ENCODE measurements at regions not wholly inside any gene's neighbourhood (a gene's known extent, or its start where the extent isn't known, plus 50 kb on each side); places are given as distances from the start of the nearest gene placed in this dataset.

- DNase-seq (ENCODE audit: low spot score): no peak
- in situ Hi-C loops (cut with MboI; ENCODE audit: low pct_unique_long_range_greater_than_20kb, low sequenced_read_pairs, unreplicated experiment): no loop called here
- TF ChIP-seq, protein P1, sequence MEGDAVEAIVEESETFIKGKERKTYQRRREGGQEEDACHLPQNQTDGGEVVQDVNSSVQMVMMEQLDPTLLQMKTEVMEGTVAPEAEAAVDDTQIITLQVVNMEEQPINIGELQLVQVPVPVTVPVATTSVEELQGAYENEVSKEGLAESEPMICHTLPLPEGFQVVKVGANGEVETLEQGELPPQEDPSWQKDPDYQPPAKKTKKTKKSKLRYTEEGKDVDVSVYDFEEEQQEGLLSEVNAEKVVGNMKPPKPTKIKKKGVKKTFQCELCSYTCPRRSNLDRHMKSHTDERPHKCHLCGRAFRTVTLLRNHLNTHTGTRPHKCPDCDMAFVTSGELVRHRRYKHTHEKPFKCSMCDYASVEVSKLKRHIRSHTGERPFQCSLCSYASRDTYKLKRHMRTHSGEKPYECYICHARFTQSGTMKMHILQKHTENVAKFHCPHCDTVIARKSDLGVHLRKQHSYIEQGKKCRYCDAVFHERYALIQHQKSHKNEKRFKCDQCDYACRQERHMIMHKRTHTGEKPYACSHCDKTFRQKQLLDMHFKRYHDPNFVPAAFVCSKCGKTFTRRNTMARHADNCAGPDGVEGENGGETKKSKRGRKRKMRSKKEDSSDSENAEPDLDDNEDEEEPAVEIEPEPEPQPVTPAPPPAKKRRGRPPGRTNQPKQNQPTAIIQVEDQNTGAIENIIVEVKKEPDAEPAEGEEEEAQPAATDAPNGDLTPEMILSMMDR (IDR thresholded peaks at IDR 0.05; ENCODE audit: extremely low read depth, insufficient read depth, missing control alignments): no peak
These were observed 1199.8 kb upstream of the MAP3K7 start for GRCh38 chr6:91786474-91787184.

DNA sequence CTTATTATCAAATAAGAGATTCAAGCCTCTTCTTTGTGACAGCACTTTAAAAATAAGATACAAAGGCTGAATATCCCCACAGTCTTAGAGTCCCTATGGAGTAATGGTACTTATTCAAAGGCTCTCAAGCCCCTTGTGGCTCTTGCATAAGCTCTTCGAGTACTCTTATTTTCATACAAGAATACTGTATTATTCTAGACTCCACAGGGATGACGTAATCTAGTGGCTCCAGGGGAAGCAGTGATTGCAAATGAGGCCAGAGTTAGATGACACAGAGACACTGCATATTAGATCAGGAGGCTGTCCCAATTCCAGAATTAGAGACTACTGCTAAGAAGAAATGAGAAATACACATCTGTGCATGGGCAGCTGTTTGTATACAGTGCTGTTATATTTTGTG, 1195.9 kb upstream of the MAP3K7 start:
- TF ChIP-seq, protein P1 (IDR thresholded peaks at IDR 0.05; ENCODE audit: extremely low read depth, insufficient read depth, missing control alignments): no peak
- in situ Hi-C loops (cut with MboI; ENCODE audit: low pct_unique_long_range_greater_than_20kb, low sequenced_read_pairs, unreplicated experiment): no loop called here
- no peak for DNase-seq (ENCODE audit: low spot score)

- no peak for DNase-seq (ENCODE audit: low spot score)
- TF ChIP-seq, protein P1 (IDR thresholded peaks at IDR 0.05; ENCODE audit: extremely low read depth, insufficient read depth, missing control alignments): no peak
- in situ Hi-C loops (cut with MboI; ENCODE audit: low pct_unique_long_range_greater_than_20kb, low sequenced_read_pairs, unreplicated experiment): no loop called here
These were observed 1195.1 kb upstream of the MAP3K7 start for GRCh38 chr6:91781946-91782345.

GRCh38 chr6:91780270-91780669, 1193.4 kb upstream of the MAP3K7 start:
- TF ChIP-seq, protein P1 (IDR thresholded peaks at IDR 0.05; ENCODE audit: extremely low read depth, insufficient read depth, missing control alignments): no peak
- in situ Hi-C loops (cut with MboI; ENCODE audit: low pct_unique_long_range_greater_than_20kb, low sequenced_read_pairs, unreplicated experiment): no loop called here
- DNase-seq (ENCODE audit: low spot score): no peak

- in situ Hi-C loops (cut with MboI; ENCODE audit: low pct_unique_long_range_greater_than_20kb, low sequenced_read_pairs, unreplicated experiment): no loop called here
- TF ChIP-seq, protein P1 (IDR thresholded peaks at IDR 0.05; ENCODE audit: extremely low read depth, insufficient read depth, missing control alignments): no peak
- no peak for DNase-seq (ENCODE audit: low spot score)
These were observed 1174.7 kb upstream of the MAP3K7 start for GRCh38 chr6:91761621-91762020.

- TF ChIP-seq, protein P1 (IDR thresholded peaks at IDR 0.05; ENCODE audit: extremely low read depth, insufficient read depth, missing control alignments): no peak
- in situ Hi-C loops (cut with MboI; ENCODE audit: low pct_unique_long_range_greater_than_20kb, low sequenced_read_pairs, unreplicated experiment): no loop called here
- no peak for DNase-seq (ENCODE audit: low spot score)
These were observed 1167.8 kb upstream of the MAP3K7 start for GRCh38 chr6:91754691-91755090.

Measured in GM13977 (cell line).